Activated T-cell treated with anti-CD3 and anti-CD28 coated beads for 24 hours (primary cell): ENCODE measurements at regions not wholly inside any gene's neighbourhood (a gene's known extent, or its start where the extent isn't known, plus 50 kb on each side); places are given as distances from the start of the nearest gene placed in this dataset.

Experiments used
- DNase-seq: peaks from one replicate; pipeline ENCODE4 v3.0.0-alpha.2; 2020; ENCODE audit warnings: low read depth

- no peak for DNase-seq
Measured at GRCh38 chr5:166320920-166321480, 1970.4 kb upstream of the WWC1 start.

- no peak for DNase-seq
Measured at GRCh38 chr5:166324372-166324771, 1967.1 kb upstream of the WWC1 start.

- DNase-seq, result no peak
Measured at GRCh38 chr5:166329149-166329800, 1962.2 kb upstream of the WWC1 start.

DNA sequence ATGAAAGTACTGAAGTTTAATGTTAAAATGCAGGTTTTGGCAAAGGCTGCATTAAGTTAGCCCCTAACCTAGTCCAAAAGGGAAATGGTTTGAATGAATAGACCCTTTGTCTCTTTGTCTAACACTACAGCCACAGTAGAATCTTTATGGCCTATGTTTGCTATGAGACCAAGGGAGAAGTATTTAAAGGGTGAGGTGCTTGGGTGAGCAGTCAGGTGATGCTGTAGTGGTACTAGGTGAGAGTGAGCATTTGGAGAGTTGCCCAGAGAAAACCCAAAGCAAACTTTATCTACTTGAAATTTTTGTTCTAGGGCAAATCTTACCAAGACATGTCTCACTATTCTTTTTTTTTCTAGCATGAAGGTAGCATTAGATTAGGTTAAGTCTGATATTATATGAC lies 1961.4 kb upstream of the WWC1 start:
- no peak for DNase-seq

DNA sequence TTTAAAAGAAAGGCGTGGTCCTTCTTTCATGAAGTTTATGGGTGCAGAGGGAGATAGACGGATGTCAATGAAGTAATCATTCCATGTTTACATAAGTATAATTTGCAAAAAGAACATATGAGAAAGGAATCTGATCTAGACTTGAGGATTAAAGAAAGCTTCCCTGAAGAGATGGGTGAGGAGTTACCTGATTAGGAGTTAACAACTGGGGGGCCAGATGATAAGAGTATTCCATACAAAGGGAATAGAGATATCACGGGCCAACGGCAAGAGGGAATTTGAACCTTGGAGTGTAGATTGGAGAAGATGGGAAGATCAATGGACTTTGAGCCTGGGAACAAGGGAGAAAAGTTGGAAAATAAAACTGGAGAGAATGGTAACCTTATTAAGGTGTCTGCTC lies 1959.9 kb upstream of the WWC1 start:
- no peak for DNase-seq

GRCh38 chr5:166338801-166339200 lies 1952.6 kb upstream of the WWC1 start:
- DNase-seq, result no peak

DNA sequence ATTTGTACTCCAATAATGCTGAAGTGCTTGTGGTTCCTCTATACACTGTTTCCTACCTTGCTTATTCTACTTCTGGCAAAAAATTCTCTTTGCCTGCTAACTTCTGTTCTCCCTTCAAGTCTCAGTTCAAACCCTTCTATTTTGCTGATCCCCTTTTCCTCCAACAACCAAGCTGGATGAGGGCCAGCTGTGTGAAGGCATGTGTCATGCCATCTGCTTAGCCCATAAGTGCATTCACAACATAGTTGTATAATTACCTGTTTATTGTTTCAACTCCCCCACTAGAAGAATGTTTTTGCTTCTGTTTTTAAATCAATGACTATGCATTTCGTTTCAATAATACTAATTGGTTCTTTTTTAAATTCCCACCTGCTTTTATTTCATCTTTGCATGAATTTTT lies 1951.4 kb upstream of the WWC1 start:
- no peak for DNase-seq

- DNase-seq, result no peak
Measured at GRCh38 chr5:166341740-166342337, 1949.6 kb upstream of the WWC1 start.

DNA sequence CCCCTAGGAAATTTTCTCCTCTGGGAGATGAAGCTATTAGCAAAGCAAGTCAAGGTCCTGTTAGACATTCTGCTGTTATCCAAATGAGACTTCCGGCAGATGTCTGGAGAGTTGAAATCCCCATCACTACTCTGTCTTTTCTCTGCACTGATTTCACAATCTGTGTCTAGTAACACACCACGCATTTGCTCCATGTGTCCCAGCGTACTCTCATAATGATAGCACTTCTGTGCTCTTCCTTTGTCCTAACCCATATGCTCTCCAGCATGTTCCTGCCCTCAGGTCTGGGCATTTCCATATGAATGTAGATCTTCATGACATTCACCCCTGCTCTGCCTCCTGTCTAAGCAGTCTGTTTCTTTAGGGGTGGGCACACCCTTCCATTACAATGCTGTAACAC lies 1949.0 kb upstream of the WWC1 start:
- DNase-seq, result no peak

DNA sequence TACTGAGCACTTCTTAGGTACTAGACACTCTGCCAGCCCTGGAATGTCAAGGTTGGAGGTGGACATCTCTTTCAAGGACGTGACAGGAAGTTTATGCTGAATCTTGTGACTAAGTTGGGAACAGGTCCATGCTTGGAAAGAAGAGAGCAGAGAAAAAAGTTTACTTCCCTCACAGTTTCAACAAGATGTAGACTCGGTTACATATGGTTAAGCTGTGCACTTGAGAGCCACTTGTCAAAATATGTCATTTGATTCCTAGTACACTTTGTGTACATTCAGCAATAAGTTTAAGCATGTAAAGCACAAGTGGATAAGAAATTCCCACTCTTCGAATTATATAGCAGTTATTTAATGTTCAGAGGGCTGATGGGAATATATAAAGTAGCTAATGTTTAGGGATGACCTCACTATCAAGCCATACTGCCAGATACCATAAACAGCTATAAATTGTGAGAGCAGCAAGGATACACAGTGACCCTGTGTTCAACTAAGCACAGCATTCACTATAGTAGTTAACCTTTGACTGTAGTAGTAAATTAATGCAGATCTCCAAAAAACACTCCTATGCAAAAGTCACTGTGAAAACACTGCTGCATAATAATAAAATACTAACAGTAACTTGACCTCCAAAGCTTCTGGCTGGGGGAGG lies 1944.6 kb upstream of the WWC1 start:
- no peak for DNase-seq

GRCh38 chr5:166349046-166349445 lies 1942.4 kb upstream of the WWC1 start:
- no peak for DNase-seq

DNA sequence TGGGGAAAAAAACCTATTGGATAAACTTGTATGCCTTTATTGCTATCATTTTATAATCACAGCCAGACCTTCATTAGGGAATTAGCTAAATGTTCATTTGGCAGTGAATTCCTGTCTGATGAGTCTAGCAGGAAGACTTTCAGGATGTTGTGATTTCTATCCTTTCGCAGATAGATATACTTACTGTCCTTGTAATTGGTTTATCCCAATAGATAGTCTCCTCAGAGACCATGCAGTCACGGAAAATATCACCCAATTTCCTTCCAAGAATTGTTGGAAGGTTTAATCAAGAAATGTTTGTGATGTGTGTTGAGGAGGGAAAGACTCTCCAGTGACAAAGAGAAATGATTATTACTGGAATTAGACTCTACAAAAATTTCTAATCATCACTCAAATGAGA lies 1937.9 kb upstream of the WWC1 start:
- DNase-seq, result no peak

DNA sequence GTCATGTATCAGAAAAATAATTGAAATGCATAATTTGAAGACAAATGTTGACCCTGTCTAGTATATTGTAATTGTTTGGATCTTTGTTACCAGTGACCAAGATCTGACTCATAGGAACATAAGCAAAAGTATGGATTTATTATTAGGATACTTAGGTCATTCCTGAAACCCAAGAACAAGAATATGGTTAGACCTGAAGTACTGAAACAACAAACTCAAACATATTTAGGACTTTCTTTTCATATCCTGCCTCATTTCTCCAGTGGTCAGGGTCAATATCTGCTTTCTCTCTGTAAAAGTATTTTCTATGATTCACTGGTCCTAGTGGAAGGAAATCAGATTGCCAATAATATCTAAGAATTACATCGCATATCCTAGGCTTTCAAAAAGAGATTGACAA lies 1937.1 kb upstream of the WWC1 start:
- DNase-seq, result no peak

GRCh38 chr5:166356096-166356495 lies 1935.3 kb upstream of the WWC1 start:
- DNase-seq, result no peak

DNA sequence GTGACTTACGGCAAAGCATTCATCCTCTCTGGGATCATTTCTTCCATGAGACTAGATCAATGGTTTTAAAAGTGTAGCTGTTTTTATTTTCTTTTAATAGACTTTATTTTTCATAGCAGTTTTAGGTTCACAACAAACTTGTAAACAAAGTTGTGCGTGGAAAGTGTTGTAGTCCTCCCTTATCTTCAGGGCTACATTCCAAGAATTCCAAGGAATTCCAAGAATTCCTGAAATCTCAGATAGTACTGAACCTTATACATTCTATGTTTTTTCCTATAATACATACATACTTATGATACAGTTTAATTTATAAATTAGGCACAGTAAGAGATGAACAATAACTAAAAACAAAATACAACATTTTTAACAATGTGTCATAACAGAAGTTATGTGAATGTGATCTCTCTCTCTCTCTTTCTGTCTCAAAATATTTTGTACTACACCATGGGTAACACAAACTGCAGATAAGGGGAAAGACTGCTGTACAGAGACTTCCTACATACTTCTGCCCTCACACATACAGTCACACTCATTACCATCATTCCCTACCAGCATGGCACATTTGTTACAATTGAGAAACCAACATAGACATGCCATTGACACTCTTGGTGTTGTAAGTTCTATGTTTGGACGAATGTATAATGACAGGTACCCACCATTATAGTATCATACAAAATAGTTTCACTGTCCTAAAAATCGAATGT lies 1933.2 kb upstream of the WWC1 start:
- DNase-seq, result no peak

- DNase-seq, result no peak
Measured at GRCh38 chr5:166363087-166363760, 1928.2 kb upstream of the WWC1 start.

GRCh38 chr5:166365164-166365563 lies 1926.3 kb upstream of the WWC1 start:
- DNase-seq, result no peak

GRCh38 chr5:166367391-166367790 lies 1924.1 kb upstream of the WWC1 start:
- DNase-seq, result no peak

DNA sequence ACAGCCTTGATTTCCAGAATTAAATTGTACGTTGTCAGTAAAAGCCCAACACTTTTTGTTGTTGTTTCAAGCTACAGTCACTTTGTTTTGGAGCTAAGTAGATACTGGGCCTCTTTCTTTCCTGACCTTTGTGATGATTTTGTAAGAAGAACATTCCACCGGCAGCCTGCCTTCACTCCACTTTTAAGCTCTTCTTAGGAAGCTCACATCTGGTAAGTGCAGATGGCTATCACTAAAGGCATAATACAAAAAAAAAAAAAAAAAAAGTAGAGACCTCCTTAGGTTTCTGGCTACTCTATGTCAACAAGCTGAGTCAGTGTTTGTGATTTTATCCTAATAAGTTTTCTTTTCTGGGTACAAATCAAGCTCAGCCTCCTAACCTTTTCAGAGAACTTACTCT lies 1922.1 kb upstream of the WWC1 start:
- DNase-seq, result no peak

- no peak for DNase-seq
Measured at GRCh38 chr5:166369807-166370206, 1921.6 kb upstream of the WWC1 start.

DNA sequence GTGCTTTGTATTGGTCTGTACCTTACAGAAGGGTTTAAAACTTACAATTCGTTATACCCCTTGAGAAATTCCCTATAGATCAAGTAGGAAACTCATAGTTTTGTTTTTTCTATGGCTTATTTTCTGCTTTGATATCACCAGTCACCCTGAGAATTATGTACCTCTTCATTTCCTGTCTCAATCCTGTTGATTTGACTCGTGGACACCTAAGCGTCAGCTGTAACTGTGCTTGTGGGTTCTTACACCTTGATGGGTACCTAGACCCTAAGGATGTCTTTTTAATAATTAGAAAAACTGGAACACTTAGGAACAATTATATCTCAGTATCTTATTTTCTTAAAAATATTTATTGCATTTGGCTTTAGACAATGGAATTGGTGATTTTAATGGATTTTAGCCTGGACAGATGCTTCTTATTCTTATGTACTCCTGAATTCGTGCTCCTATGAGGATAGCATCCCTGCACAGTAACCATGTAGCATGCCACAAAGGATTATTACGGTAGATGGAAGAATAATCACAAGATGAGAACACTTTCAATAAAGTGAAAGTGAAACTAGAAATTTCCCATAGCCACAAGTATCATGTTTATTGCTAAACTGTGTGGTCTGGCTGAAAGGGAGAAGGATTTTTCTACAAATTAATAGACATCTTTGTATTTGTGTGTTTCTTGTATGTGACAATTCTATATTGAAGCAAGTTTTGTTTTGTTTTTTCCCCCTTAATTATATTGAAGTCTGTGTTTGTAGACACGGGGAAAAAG lies 1920.3 kb upstream of the WWC1 start:
- DNase-seq, result no peak
